ENCODE measurements at regions not wholly inside any gene's neighbourhood (a gene's known extent, or its start where the extent isn't known, plus 50 kb on each side); places are given as distances from the start of the nearest gene placed in this dataset.
A peak's percentile ranks its signal among the peaks of the same experiment; 100 is the strongest.
"Not testable (repeated sequence)": the region's sequence is repeated elsewhere in the genome, so short reads cannot be mapped to it uniquely, and the experiment has no call there.

DNA sequence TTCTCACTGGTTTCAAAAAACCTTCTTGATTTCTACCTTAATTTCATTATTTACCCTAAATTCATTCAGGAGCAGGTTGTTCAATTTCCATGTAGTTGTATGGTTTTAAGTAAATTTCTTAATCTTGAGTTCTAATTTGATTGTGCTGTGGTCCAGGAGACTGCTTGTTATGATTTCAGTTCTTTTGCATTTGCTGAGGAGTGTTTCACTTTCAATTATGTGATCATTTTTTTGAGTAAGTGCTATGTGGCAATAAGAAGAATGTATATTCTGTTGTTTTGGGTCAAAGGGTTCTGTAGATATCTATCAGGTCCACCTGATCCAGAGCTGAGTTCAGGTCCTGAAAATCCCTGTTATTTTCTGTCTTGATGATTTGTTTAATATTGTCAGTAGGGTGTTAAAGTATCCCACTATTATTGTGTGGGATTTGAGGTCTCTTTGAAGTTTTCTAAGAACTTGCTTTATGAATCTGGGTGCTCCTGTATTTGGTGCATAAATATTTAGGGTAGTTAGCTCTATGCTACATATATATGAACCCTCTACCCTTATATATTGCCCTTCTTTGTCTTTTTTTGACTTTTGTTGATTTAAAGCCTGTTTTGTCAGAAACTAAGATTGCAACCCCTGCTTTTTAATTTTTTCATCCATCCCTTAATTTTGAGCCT, 158.4 kb upstream of the TPRG1 start:
- no peaks in the 10 kb centered on the region for H3K27me3 ChIP-seq
- TF ChIP-seq CTCF (IDR thresholded peaks at IDR 0.05) (no peak), EP300 (IDR thresholded peaks at IDR 0.05) (no peak), POLR2AphosphoS5 (IDR thresholded peaks at IDR 0.05) (no peak), POLR2A (IDR thresholded peaks at IDR 0.05) (no peak)
- H3K27ac ChIP-seq, result no peak overlapping the region
- DNase-seq, result no peak
- H3K4me1 ChIP-seq, result no peaks in the 10 kb centered on the region
- H3K9me3 ChIP-seq, result peaks cover 0 to 14% (median 4%) of the 10 kb centered on the region in 4 donors
- H3K4me3 ChIP-seq, result no peak overlapping the region
- intact Hi-C loops (cut with DNase I; ENCODE audit: low total_unique reads), result no loop called here
- no peaks in the 10 kb centered on the region for H3K36me3 ChIP-seq

GRCh38 chr3:189014526-189014925, 157.2 kb upstream of the TPRG1 start:
- no peak overlapping the region for H3K27ac ChIP-seq
- TF ChIP-seq POLR2AphosphoS5 (IDR thresholded peaks at IDR 0.05) (no peak), EP300 (IDR thresholded peaks at IDR 0.05) (no peak), POLR2A (IDR thresholded peaks at IDR 0.05) (no peak), CTCF (IDR thresholded peaks at IDR 0.05) (no peak)
- H3K9me3 ChIP-seq, result peaks cover 0 to 14% (median 4%) of the 10 kb centered on the region in 4 donors
- no peak for DNase-seq
- no peaks in the 10 kb centered on the region for H3K4me1 ChIP-seq
- H3K27me3 ChIP-seq, result no peaks in the 10 kb centered on the region
- no peaks in the 10 kb centered on the region for H3K36me3 ChIP-seq
- intact Hi-C loops (cut with DNase I; ENCODE audit: low total_unique reads), result no loop called here
- H3K4me3 ChIP-seq, result no peak overlapping the region

DNA sequence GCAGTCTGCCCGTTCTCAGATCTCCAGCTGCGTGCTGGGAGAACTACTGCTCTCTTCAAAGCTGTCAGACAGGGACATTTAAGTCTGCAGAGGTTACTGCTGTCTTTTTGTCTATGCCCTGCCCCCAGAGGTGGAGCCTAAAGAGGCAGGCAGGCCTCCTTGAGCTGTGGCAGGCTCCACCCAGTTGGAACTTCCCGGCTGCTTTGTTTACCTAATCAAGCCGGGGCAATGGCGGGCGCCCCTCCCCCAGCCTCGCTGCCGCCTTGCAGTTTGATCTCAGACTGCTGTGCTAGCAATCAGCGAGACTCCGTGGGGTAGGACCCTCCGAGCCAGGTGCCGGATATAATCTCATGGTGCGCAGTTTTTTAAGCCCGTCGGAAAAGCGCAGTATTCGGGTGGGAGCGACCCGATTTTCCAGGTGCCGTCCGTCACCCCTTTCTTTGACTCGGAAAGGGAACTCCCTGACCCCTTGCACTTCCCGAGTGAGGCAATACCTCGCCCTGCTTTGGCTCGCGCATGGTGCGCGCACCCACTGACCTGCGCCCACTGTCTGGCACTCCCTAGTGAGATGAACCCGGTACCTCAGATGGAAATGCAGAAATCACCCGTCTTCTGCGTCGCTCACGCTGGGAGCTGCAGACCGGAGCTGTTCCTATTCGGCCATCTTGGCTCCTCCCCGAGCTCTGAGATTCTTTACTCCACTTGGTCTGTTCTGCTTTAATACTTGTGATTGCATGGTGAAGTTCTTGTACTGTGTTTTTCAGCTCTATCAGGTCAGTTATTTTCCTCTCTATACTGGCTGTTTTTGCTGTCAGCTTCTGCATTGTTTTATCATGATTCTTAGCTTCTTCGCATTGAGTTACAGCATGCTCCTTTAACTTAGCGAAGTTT, 148.9 kb upstream of the TPRG1 start:
- WGBS, 5 donors, result 69 to 80% (median 76%) methylated on average over 29 to 37 of the region's 39 CpGs
- H3K27ac ChIP-seq; H3K27me3 ChIP-seq; intact Hi-C loops (cut with DNase I; ENCODE audit: low total_unique reads); H3K36me3 ChIP-seq; H3K4me1 ChIP-seq; H3K4me3 ChIP-seq; H3K9me3 ChIP-seq: not testable (repeated sequence)
- DNase-seq, result peak in 1 of 2 donors; percentile 20

- no peak overlapping the region for H3K4me3 ChIP-seq
- H3K9me3 ChIP-seq, result no peaks in the 10 kb centered on the region
- TF ChIP-seq POLR2AphosphoS5 (IDR thresholded peaks at IDR 0.05) (no peak), EP300 (IDR thresholded peaks at IDR 0.05) (no peak), POLR2A (IDR thresholded peaks at IDR 0.05) (no peak), CTCF (IDR thresholded peaks at IDR 0.05) (no peak)
- no peak overlapping the region for H3K27ac ChIP-seq
- H3K27me3 ChIP-seq, result no peaks in the 10 kb centered on the region
- peaks cover 0 to 6% (median 0%) of the 10 kb centered on the region in 4 donors for H3K4me1 ChIP-seq
- no peaks in the 10 kb centered on the region for H3K36me3 ChIP-seq
- no peak for DNase-seq
- intact Hi-C loops (cut with DNase I; ENCODE audit: low total_unique reads), result no loop called here
- WGBS, 5 donors, result 90 to 95% (median 90%) methylated on average over 2 of the region's 2 CpGs
These were observed 145.9 kb upstream of the TPRG1 start for GRCh38 chr3:189025866-189026265.
